HL-60 (cell line): ENCODE measurements at regions not wholly inside any gene's neighbourhood (a gene's known extent, or its start where the extent isn't known, plus 50 kb on each side); places are given as distances from the start of the nearest gene placed in this dataset.

Source experiments
- CTCF ChIP-seq: IDR thresholded peaks from one replicate; pipeline ENCODE4 v1.5.1; 2011; ENCODE audit warnings: low read length, control low read depth, inconsistent platforms; ENCODE audit not compliant: insufficient read depth
- GABPA ChIP-seq: IDR thresholded peaks from 2 replicates; pipeline ENCODE4 v1.6.1; 2012; ENCODE audit warnings: low read depth
- POLR2AphosphoS5 ChIP-seq: IDR thresholded peaks from 2 replicates; pipeline ENCODE4 v1.6.1; 2012; ENCODE audit warnings: low read depth
- REST ChIP-seq: IDR thresholded peaks from 2 replicates; pipeline ENCODE4 v1.6.1; 2012; ENCODE audit warnings: low read depth; ENCODE audit not compliant: insufficient replicate concordance

- TF ChIP-seq REST = no peak
- TF ChIP-seq CTCF = no peak
- peak; percentile 75 for TF ChIP-seq GABPA
- peak; percentile 25; the same call in 1 of the 2 replicates for TF ChIP-seq POLR2AphosphoS5
Observed at GRCh38 chr9:110064803-110065202, 143.2 kb downstream of the C9orf152 start.
